Activated gamma-delta T cell treated with anti-CD3 and anti-CD28 coated beads, Interleukin-2, amount 50 U/mL, for 16 hours (primary cell): ENCODE measurements at regions not wholly inside any gene's neighbourhood (a gene's known extent, or its start where the extent isn't known, plus 50 kb on each side); places are given as distances from the start of the nearest gene placed in this dataset.

ENCODE experiments used
- DNase-seq: peaks from one replicate; pipeline ENCODE4 v3.0.0-alpha.2; 2020; ENCODE audit warnings: low read depth

DNA sequence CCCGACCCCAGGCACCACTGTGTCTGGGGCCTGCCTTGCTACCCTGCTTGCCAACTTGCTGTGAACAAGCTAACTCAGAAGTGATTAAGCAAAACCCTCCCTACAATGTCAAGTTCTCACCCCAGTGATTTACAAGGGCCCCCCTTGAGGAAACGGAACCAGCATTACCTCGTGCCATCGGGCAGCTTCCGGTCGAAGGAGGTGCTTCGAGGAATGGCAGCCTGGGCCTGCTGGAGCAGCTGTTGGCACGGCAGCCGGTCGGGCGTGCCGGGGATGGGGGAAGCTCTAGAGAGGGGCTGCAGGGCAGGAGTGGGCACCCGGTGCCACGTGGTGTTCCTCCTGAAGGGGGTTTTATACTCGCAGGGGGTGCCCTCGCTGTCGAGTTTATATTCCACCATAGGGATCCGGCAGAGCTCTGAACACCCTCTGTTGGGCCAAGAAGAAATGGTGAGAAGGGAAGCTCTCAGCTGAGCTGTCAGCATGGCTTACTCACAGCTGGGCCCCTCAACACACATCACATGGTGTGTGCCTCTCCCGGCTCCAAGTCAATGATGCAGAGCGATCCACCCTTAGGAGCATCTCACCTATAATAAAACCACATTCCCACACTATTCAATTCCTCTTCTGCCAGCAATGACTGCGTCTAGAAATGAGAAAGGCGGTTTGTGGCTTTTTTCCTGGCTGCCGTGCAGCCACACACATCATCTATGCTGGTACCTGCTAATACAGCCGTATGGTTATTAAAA lies 184.4 kb downstream of the SIPA1L2 start:
- no peak for DNase-seq

DNA sequence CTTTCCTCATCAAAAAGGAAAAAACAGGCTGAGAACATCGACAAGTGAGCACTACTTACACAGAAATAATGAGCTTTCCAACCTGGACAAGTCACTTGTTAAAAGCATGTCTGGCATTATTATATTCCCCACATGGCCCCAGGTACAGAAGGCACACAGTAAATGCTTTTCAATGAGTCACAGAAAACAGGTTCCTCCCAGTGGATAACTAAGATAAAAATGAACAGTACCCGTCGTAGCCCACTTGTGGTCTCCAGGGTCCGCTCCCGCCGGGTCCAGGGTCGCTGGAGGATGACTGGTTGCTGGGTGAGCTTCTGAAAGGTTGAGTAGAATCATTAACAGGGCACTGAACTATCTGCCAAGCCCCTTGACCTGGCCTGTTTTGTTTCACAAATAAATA lies 186.6 kb downstream of the SIPA1L2 start:
- no peak for DNase-seq

DNA sequence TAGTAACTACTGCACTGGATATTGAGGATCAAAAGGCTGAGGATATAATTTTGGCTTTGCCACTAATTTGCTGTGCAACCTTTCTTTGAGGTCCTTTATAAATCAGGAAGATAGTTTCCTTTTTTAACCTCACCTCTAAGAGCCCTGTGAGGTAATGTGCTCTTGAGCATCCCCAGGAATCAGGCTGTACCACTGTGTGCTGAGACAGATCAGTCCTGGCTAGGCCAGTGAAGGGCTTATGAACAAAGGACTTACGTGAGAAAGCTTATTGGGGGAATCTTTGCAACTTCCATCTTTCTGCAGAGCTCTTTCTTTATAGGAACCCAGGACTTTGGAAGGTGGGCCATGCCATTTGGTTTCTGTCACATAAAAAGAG lies 188.9 kb downstream of the SIPA1L2 start:
- DNase-seq, result no peak

DNA sequence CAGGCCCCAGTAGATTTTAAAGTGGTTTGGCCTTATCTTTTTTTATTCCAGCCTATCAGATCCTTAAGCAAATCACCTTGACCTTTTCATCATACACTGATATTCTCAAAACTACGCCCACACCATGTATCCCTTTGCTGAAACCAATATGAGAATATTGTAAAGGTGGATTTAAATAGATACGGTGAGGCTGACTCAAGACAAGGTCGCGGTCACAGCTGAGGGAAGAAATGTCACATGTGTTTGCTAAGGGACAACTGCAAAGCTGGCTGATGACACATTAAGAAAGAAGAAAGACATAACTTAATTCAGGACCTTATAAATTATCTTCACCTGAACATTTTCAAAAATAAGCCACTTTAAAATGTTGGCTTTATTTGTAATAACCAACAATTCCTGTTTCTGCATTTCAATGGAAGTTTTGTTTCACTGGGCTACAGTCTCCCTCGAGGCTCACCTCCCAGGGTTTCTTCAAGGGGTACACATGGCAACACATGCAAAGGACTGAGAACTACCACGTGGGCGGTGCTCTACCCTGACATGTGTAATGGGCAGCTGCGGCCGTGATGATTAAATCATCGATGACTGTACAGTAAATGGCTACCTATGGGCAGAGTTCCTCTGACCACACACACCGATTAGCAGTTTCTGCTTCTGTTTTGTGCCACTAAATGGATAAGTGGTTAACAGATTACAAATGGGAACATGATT lies 189.5 kb downstream of the SIPA1L2 start:
- no peak for DNase-seq

DNA sequence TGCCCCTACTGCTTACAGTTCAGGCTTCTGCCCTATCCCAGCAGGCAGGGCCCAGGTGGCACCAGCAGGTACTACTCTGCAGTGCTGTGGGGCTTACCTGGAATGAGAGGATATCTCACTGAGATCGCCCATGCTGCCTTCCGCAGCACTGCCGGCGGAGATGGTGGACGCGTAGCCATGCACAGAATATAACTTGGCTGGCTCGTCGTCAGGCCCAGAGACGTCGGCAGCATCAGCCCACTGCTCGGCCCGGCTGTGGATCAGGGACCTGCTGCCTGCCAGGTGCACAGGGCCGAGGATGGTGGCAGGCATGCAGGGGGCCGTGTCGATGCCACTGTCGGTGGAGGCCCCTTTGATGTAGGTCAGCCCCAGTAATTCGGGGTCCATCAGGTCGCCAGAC lies 190.9 kb downstream of the SIPA1L2 start:
- no peak for DNase-seq

DNA sequence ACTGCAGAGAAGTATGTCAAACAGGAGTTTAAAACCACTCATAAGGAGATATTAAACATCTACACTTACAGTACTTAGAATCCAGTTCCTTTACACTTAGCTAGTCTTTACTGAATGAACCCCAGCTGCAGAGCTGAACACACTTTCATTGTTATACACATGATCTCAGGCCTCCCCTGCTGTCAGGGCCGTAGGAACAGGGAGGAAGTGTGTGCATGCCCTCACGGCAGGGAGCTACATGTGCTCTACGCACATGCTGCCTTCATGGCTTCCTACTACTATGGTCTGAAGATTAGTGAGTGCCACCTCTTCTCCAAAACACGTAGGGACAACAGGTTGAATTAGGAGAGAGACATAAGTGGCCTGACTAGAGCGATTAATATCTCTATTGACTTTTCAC lies 191.5 kb downstream of the SIPA1L2 start:
- no peak for DNase-seq

DNA sequence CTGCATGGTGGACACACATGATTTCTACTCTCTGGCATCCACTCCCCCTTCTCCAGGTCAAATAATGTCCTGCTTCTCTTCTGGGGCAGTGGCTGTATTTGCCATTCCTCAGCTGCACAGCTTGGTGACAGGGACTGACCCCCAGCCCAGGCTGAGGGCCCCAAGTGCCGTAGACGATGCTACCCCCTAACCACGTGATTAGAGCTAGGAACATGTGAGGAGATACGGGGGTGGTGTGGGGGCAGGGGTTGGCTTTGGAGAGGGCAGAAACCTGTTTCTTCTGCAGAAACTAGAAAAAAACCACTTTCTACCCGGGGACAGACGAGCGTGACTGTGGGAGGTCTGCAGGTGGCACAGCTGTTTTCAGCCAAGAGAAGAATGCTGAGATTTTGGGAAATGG lies 192.4 kb downstream of the SIPA1L2 start:
- DNase-seq, result no peak

DNA sequence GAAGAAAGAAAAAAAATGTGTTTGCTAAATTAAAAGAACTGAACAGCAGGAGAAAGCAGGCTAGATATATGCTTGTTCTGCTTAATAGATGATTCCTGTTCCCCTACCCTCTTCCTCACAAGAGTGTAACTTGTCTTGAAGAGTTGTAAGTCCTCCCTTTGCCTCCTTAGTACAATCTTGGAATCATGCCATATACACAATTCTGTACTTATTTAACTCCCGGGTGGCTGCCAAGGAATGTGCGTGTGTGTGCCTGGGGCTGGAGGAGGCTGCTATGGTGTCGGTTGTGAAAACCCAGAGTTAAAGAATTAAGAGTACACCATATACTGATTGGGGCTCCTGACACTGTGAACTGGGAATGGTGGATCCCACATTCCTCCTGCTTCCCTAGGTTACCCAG lies 194.2 kb downstream of the SIPA1L2 start:
- no peak for DNase-seq

DNA sequence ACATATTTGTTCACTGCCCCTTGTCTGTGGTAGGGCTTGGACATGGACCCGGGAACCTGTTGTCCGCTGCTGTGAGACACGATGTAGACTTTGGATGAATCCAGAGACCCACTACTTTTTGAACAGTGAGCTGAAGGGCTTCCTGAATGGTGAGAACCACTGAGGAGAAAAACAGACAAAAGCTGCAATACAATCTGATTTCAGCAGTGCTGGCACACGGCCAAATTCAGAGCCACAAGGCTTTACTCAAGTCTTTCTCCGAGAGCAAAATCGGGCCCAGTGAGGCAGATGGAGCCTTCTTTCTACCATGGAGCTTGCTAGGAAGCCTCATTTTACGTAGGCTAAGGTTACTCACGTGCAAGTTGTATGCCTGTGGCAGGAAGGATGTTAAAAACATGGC lies 197.6 kb downstream of the SIPA1L2 start:
- no peak for DNase-seq

DNA sequence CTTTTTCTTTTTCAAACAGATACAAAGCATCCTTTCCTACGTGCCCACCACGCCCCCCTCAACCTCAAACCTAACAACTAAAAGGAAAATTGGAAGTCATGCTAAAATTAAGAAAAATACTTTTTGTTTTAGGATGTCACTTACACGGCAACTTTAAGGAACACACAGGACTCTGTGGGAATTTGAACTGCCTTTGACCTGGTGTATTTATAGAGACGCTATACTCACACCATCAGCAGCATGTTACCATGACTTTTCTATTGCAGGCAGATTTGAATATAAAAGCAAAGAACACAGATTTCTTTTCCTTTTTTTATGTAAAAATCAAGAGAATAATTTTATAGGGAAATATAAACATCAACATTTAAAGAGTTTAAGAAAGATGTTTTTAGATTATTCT lies 198.2 kb downstream of the SIPA1L2 start:
- DNase-seq, result no peak

DNA sequence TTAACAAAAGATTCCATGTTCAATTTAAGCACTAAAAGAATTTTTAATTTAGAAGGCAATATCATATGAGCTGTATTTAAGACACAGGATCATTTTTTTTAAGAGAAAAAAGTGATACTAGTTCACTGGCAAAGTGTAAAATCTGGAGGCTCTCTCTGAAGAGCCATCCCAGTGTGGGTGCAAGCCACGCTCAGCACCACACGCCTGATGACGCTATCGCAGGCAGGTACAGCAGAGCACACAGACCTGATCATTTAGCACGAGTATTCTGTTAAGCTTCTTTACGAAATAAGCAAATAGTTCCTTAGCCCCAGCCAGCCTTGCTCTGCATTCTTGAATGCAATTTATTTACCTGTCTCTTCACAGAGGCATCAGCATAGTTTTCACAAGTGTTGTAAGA lies 198.6 kb downstream of the SIPA1L2 start:
- DNase-seq, result no peak

DNA sequence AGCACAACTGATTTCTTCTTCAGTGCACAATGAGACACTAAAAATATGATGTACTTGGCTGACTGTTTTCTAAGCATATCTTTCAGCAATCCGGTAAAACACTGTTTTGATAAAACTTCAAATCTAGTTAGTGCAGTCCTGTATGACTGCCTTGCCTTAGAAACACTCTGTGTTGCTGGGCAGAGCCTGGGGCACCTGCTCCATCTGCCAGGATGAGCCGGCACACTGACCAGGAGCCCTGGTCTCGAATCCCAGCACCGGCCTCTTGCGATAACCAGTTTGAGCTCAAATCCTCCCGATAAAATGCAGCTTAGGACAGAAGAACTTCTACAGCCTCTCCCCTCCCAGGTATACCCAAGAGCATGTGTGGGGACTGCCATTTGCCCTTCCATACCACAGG lies 199.5 kb downstream of the SIPA1L2 start:
- no peak for DNase-seq

DNA sequence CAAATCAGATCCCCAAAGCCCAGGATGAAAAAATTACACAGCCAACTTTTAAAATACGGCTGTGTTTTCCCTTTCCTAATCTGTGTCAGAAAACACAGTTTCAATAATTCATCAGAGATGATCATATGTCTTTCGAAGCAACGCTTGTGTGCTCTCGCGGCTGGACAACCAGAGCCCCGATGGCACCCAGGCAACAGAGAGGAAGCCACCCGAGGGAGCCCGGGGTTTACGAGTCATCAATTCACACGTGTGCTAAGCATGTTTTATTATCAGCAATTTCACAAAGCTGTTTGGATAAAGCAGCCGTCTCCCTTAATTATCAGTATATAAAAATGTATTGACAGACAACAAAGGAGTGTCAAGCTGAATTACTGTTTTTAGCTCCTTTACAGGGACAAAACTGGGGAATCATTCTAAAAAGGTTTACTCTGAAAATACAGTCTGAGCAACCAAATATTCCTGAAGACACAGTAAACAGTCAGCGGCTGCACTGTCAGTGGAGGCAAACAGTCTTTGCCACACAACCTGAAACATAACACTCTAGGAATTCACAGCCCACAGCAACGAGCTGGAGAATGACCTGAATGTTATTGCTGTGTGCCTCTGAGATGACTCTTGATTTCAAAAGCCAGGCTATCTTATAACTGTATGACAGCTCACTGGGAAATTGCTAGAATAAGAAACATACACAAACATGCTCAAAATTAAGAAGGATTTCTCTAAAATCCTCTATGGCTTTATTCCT lies 201.0 kb downstream of the SIPA1L2 start:
- DNase-seq, result no peak

DNA sequence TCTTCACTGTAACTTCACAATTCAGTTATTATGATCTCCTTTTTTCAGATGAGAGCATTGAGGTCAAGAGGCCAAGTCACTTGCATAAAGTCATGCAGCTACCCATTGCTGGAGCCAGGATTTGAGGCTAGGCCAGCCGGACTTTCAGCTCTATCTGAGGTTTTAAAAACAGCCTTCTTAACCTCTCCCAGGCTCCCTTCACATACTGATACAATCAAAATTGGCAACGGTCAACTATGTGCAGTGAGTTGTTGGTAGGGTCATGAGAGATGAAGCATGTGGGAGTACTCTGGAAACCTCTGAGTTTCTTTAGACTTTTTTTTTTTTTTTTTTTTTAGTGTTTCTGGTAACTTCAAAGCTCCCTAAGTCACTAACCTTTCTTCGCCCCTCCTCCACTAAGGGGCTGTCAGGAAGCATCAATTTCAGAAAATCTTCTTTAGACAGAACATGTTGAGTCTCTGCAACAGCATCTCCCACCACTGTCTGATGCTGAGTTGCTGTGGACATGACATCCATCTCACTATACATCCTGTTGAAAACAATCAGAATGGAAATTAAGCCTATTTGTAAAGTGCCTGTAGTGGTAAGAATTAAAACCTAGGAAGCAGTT lies 201.8 kb downstream of the SIPA1L2 start:
- DNase-seq, result no peak

DNA sequence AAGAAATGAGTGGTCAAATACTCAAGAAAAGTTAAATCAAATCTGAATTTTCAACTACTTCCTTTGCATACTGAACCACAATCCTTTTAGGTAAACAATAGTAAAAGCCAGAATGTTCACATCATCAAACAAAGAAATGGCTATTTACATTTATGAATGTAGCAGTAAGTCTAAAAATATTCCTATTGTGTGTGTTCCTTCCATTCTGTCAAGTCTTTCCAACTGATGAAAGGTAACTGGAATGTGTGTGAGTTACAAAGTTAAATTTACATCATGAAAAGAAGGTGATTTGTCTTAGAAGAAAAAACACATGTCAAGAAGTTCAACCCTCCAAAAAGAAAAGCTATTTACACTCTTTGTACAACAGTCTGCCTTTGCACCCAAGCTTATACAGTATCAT lies 203.1 kb downstream of the SIPA1L2 start:
- DNase-seq, result no peak

DNA sequence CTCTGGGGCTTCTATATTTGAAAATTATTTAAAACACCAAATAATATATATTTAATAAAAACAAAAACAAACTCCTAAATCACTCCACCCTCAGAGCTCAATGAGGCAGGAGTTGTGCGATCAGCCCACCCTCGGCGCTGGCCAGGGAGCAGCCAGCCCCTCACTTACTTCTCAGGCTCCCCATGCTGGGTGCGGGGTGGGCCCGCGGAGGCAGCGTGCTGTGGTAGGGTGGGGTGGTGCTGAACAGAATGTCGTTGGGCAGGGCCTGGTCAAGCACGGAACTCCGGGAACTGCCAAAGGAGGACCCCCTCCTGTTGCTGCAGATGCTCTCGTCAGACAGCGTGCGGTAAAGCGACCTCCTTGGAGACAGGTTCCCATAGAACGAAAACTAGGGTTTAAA lies 204.5 kb downstream of the SIPA1L2 start:
- DNase-seq, result no peak

DNA sequence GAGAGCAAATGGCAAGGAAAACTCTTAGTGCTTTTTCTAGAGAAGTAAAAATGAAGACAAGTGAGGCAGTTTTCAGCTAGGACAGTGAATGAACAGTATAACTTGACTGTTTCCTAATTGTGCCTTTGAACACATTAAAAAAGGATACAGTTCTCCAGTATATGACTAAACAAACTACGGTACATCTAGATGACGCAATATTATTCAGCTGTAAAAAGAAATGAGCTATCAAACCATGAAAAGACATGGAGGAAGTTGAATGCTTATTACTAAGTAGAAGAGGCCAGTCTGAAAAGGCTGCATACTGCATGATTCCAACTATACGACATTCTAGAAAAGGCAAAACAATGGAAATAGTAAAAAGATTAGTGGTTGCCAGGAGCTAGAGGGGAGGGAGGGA lies 206.3 kb downstream of the SIPA1L2 start:
- DNase-seq, result no peak

DNA sequence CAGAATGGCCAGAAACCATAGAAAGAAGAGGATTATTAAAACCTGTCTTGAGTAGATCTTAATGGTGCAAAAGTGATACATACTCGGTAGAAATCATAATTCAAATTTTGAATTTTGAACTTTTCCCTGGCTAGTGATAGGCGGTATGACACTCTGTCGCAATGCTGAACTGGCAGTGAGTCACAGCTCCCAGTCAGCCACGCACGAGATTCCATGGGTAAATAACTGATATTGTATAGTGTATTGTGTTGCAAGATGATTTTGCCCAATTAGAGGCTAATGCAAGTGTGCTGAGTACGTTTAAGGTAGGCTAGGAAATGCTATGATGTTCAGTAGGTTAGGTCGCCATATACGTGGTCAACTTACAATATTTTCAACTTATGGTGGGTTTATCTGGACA lies 207.0 kb downstream of the SIPA1L2 start:
- no peak for DNase-seq

DNA sequence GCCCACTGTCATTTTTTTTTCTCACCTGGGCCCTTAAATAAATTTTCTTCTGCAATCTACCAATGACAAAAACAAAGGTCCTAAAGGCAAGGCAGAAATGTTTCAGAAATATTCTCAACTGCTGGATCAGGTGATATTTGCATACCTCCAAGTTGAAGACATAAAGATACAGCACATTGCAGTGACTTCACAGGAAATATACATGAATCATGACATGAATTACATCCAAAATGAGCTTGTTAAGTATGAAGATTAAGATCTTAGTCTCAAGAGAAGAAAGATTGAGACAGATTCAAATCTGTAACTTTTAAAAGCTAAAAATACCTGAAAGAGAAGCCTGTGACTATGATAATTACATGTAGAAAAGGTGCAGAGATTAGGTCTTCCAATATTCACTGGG lies 207.8 kb downstream of the SIPA1L2 start:
- no peak for DNase-seq

DNA sequence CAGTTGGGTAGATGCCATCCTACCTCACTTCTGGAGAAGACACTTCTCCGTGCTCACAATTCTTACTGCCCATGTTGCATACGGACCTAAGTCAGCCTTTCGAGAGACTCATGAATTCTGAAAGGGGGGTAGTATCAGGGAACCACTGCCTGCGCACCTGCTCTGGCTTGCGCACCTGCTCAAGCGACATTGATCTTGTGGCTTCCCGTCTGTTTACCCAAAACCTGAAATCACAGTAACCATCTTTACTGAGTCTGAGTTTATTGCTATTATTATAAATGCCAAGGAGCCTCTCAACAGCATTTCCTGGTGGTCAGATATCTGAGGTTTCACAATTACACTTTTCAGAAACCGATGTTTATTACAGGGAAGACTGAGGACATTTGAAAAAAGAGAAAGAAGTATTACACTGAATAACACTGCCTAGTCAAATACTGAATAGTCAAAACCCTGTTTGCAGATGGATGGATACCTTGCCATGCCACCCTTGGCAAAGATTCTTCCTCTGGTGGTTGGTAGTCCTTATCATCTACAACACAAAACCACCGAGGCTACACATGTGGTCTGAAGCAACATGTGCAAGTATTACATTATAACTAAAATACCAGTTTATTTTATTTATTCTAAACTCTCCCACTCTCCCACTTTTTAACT lies 208.7 kb downstream of the SIPA1L2 start:
- DNase-seq, result no peak

DNA sequence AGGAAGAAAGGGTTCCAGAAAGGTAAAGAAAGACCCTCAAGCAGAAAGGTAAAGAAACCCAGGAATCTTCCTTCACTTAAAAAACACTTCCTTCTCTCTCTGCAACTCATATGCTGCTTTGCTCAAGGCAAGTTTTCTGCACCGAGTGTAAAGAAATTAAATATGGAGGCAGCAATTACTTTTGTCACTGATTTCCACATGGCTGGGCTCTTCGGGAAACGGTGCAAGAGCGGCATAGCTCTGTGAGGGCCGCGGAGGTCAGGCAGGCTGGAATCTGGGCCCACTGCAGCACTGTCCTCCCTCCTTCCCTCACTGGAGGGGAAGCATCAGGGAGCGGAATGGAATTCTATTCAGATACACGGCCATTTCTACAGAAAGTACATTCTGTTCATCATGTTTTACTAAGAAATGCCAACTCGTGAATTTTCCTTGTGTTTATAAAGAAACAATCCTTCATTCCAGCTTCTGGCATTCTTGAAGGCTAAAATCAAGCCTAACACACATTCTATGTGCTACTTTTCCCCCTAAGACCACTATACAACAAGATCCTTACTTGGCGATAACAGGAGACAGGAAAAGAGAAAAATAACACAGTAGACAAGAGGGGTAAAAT lies 212.2 kb downstream of the SIPA1L2 start:
- DNase-seq, result no peak

DNA sequence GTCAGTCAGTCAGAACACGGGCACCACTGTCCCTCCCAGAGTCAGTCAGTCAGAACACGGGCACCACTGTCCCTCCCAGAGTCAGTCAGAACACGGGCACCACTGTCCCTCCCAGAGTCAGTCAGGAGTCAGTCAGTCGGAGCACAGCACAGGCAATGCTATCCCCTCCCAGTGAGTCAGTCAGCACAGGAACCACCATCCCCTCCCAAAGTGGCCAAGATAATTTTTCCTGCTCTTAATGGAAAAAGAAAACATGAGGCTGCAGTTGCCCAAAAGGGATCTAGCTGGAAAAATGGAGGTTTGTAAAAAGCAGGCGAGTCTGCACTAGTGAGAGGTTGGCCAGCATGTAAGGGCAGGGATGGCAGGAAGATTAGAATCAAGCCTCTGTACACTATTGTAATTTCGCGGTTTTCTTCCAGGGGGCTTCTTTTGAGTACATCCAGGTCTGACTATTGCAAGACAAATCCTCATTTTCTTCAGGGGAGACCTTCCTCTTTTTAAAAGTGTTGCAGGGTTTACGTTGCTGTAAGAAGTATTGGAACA lies 213.8 kb downstream of the SIPA1L2 start:
- DNase-seq, result no peak
